IMR-90 (cell line): ENCODE measurements at regions not wholly inside any gene's neighbourhood (a gene's known extent, or its start where the extent isn't known, plus 50 kb on each side); places are given as distances from the start of the nearest gene placed in this dataset.

Experiments
- ATAC-seq: fragments of 200-7000 bp; cut with Tn5 transposase; 2 replicates; pipeline ENCODE4 v1.9.1; 2020; ENCODE audit warnings: low read depth, mild to moderate bottlenecking, moderate library complexity
- BruUV-seq: library from RNA; stranded (reverse); fragments of 400-500 nt; replicated peaks from 2 replicates; lab custom pipeline; 2021; lab: Mats Ljungman, UMichigan
- CTCF ChIA-PET: fragments of 300-600 bp; formaldehyde crosslinking; extraction: SDS; loops from one replicate; lab custom pipeline; 2021; ENCODE audit warnings: antibody characterized with exemption; lab: Yijun Ruan, JAX
- POLR2A ChIA-PET: fragments of 300-600 bp; sonication (Branson Sonifier 250); formaldehyde crosslinking; loops from one replicate; lab custom pipeline; 2022; ENCODE audit warnings: antibody characterized with exemption; ENCODE audit not compliant: unreplicated experiment; lab: Charles Lee
- DNase-seq: peaks from one replicate; pipeline ENCODE4 v3.0.0; 2013
- H2AFZ ChIP-seq: replicated peaks from 2 replicates; pipeline ENCODE3; 2013; ENCODE audit warnings: low read length, mild to moderate bottlenecking; ENCODE audit not compliant: poor library complexity
- H2AK5ac ChIP-seq: 2 replicates; pipeline ENCODE4 v1.6.1; 2013; ENCODE audit warnings: low read depth, low read length, inconsistent platforms
- H2AK9ac ChIP-seq: replicated peaks from 2 replicates; pipeline ENCODE3; 2013; ENCODE audit warnings: mild to moderate bottlenecking, low read depth, low read length, moderate library complexity; ENCODE audit not compliant: poor library complexity
- H2BK120ac ChIP-seq: 2 replicates; pipeline ENCODE4 v1.6.1; 2013; ENCODE audit warnings: low read depth, low read length, inconsistent platforms
- H2BK15ac ChIP-seq: 3 replicates; pipeline ENCODE4 v1.6.1; 2013; ENCODE audit warnings: low read depth, low read length, inconsistent platforms
- H2BK20ac ChIP-seq: 2 replicates; pipeline ENCODE4 v1.6.1; 2013; ENCODE audit warnings: low read depth, mild to moderate bottlenecking, inconsistent platforms, low read length, moderate library complexity
- H2BK5ac ChIP-seq: 2 replicates; pipeline ENCODE4 v1.6.1; 2013; ENCODE audit warnings: mild to moderate bottlenecking, low read depth, low read length, inconsistent platforms; ENCODE audit not compliant: poor library complexity, severe bottlenecking
- H3K14ac ChIP-seq: replicated peaks from 2 replicates; pipeline ENCODE4 v1.6.1; 2013; ENCODE audit warnings: low read depth, low read length, inconsistent platforms
- H3K18ac ChIP-seq: 2 replicates; pipeline ENCODE4 v1.6.1; 2013; ENCODE audit warnings: low read depth, low read length, control low read depth
- H3K23ac ChIP-seq: 2 replicates; pipeline ENCODE4 v1.6.1; 2013; ENCODE audit warnings: low read depth, low read length, inconsistent platforms
- H3K27ac ChIP-seq: 2 replicates; pipeline ENCODE4 v1.5.1; 2013; ENCODE audit warnings: mild to moderate bottlenecking, control low read depth, low read length; ENCODE audit not compliant: insufficient read depth
- H3K27me3 ChIP-seq: 2 replicates; pipeline ENCODE4 v1.6.1; 2013; ENCODE audit warnings: low read length; ENCODE audit not compliant: control insufficient read depth, insufficient read depth
- H3K36me3 ChIP-seq: 2 replicates; pipeline ENCODE4 v1.6.1; 2013; ENCODE audit warnings: low read length, mixed read lengths; ENCODE audit not compliant: control insufficient read depth, insufficient read depth
- H3K4ac ChIP-seq: 2 replicates; pipeline ENCODE4 v1.6.1; 2013; ENCODE audit warnings: low read depth, low read length, inconsistent platforms
- H3K4me1 ChIP-seq: 2 replicates; pipeline ENCODE4 v1.6.1; 2013; ENCODE audit warnings: low read length, mixed read lengths; ENCODE audit not compliant: control insufficient read depth, insufficient read depth
- H3K4me2 ChIP-seq: 2 replicates; pipeline ENCODE4 v1.6.1; 2013; ENCODE audit warnings: low read depth, mild to moderate bottlenecking, control low read depth, low read length, moderate library complexity
- H3K4me3 ChIP-seq: 2 replicates; pipeline ENCODE4 v1.5.1; 2013; ENCODE audit warnings: low read depth, mild to moderate bottlenecking, control low read depth, low read length, moderate library complexity; ENCODE audit not compliant: insufficient read depth
- H3K56ac ChIP-seq: 2 replicates; pipeline ENCODE4 v1.6.1; 2013; ENCODE audit warnings: low read length, inconsistent platforms; ENCODE audit not compliant: insufficient read depth; ENCODE audit errors: extremely low read depth
- H3K79me1 ChIP-seq, 2 experiments: 2 replicates each; pipeline ENCODE4 v1.6.1; 2013; ENCODE audit warnings: low read length in 2 of 2, inconsistent platforms in 1 of 2, low read depth in 1 of 2
- H3K9ac ChIP-seq: 2 replicates; pipeline ENCODE4 v1.6.1; 2013; ENCODE audit warnings: low read depth, low read length, control low read depth
- H3K9me1 ChIP-seq: 2 replicates; pipeline ENCODE4 v1.6.1; 2013; ENCODE audit warnings: low read length, inconsistent platforms; ENCODE audit not compliant: insufficient read depth
- H3K9me3 ChIP-seq: 2 replicates; pipeline ENCODE4 v1.6.1; 2013; ENCODE audit warnings: low read length; ENCODE audit not compliant: control insufficient read depth, insufficient read depth
- H4K20me1 ChIP-seq: 2 replicates; pipeline ENCODE4 v1.6.1; 2013; ENCODE audit warnings: low read length, inconsistent platforms; ENCODE audit not compliant: insufficient read depth
- H4K5ac ChIP-seq: 2 replicates; pipeline ENCODE4 v1.6.1; 2013; ENCODE audit warnings: mild to moderate bottlenecking, low read depth, low read length, control low read depth
- H4K8ac ChIP-seq, 2 experiments: 2 replicates each; pipeline ENCODE4 v1.6.1; 2013; ENCODE audit warnings: low read depth in 2 of 2, low read length in 2 of 2, control low read depth in 1 of 2, inconsistent platforms in 1 of 2
- H4K91ac ChIP-seq: 2 replicates; pipeline ENCODE4 v1.6.1; 2013; ENCODE audit warnings: low read depth, low read length, inconsistent platforms; ENCODE audit not compliant: insufficient read depth
- CHD1 ChIP-seq: IDR thresholded peaks from 2 replicates; pipeline ENCODE4 v1.6.1; 2012; ENCODE audit warnings: low read depth, low read length, improper control_type of control experiment
- FOS ChIP-seq: fragments of 150-350 bp; IDR thresholded peaks from 2 replicates; pipeline ENCODE4 v1.6.1; 2016; ENCODE audit warnings: low read depth, low read length
- MAFK ChIP-seq: IDR thresholded peaks from 2 replicates; pipeline ENCODE4 v1.6.1; 2012; ENCODE audit warnings: low read depth, low read length, improper control_type of control experiment
- MAZ ChIP-seq: IDR thresholded peaks from 2 replicates; pipeline ENCODE4 v1.6.1; 2012; ENCODE audit warnings: low read depth, mild to moderate bottlenecking, low read length, improper control_type of control experiment, moderate library complexity, borderline replicate concordance
- NFE2L2 ChIP-seq: fragments of 150-350 bp; IDR thresholded peaks from 2 replicates; pipeline ENCODE4 v1.6.1; 2016; ENCODE audit warnings: low read depth, mild to moderate bottlenecking, low read length
- RAD21 ChIP-seq: IDR thresholded peaks from 2 replicates; pipeline ENCODE4 v1.6.1; 2012; ENCODE audit warnings: low read length, improper control_type of control experiment
- SMC3 ChIP-seq: fragments of 150-350 bp; IDR thresholded peaks from 2 replicates; pipeline ENCODE4 v1.6.1; 2016; ENCODE audit warnings: low read depth, mild to moderate bottlenecking, antibody characterized with exemption, low read length, moderate library complexity
- USF2 ChIP-seq: fragments of 150-350 bp; IDR thresholded peaks from 2 replicates; pipeline ENCODE4 v1.6.1; 2017; ENCODE audit warnings: mild to moderate bottlenecking, antibody characterized with exemption, low read length, low read depth
- dilution Hi-C: fragments of 300-500 bp; cut with HindIII; formaldehyde crosslinking; loops from one replicate; pipeline ENCODE4 v1.14.3; 2018; ENCODE audit warnings: low sequenced_read_pairs; ENCODE audit not compliant: unreplicated experiment
- in situ Hi-C: fragments of 300-500 bp; cut with MboI; formaldehyde crosslinking; loops from 3 replicates; pipeline ENCODE4 v1.14.3; 2019; ENCODE audit warnings: low sequenced_read_pairs, inconsistent platforms, mixed read lengths
- intact Hi-C: fragments of 100-400 bp; cut with micrococcal nuclease; formaldehyde crosslinking; loops from 2 replicates; pipeline ENCODE4 v1.10.0; 2022

GRCh38 chr2:81647715-81648230, 1343.2 kb upstream of the LRRTM1 start:
- no peak overlapping the region for H3K27ac ChIP-seq
- no peak for TF ChIP-seq MAFK
- TF ChIP-seq NFE2L2: no peak
- TF ChIP-seq SMC3: no peak
- TF ChIP-seq MAZ: no peak
- no peak for TF ChIP-seq RAD21
- no peak for TF ChIP-seq FOS
- no peak for TF ChIP-seq CHD1
- TF ChIP-seq USF2: no peak
- H2BK15ac ChIP-seq: no peak overlapping the region
- H2AK9ac ChIP-seq: no peak overlapping the region
- DNase-seq (no peak), ATAC-seq (no peak)
- no peak overlapping the region for H3K14ac ChIP-seq
- no peaks in the 10 kb centered on the region for H3K79me1 ChIP-seq
- H2AK5ac ChIP-seq: no peak overlapping the region
- intact Hi-C loops (no loop called here), dilution Hi-C loops (no loop called here), in situ Hi-C loops (no loop called here)
- H3K56ac ChIP-seq: no peak overlapping the region
- H4K8ac ChIP-seq: no peak overlapping the region
- H3K18ac ChIP-seq: no peak overlapping the region
- no peak overlapping the region for H3K4ac ChIP-seq
- no peak overlapping the region for H2AFZ ChIP-seq
- H4K5ac ChIP-seq: no peak overlapping the region
- no peaks in the 10 kb centered on the region for H3K36me3 ChIP-seq
- 0 out of 2 replicates have a peak, but pooled peaks cover 2% of the 10 kb centered on the region for H3K9me3 ChIP-seq
- no TSS peak for BruUV-seq
- no peak overlapping the region for H2BK5ac ChIP-seq
- H2BK20ac ChIP-seq: no peak overlapping the region
- H4K20me1 ChIP-seq: no peaks in the 10 kb centered on the region
- ChIA-PET POLR2A (no interaction called here), CTCF (no interaction called here)
- no peak overlapping the region for H4K91ac ChIP-seq
- H3K4me3 ChIP-seq: no peak overlapping the region
- H3K23ac ChIP-seq: no peak overlapping the region
- no peak overlapping the region for H2BK120ac ChIP-seq
- no peaks in the 10 kb centered on the region for H3K9me1 ChIP-seq
- H3K9ac ChIP-seq: no peak overlapping the region
- H3K27me3 ChIP-seq: no peaks in the 10 kb centered on the region
- no peak overlapping the region for H3K4me2 ChIP-seq
- no peaks in the 10 kb centered on the region for H3K4me1 ChIP-seq
